Bronchial epithelial cell (primary cell): ENCODE measurements at regions not wholly inside any gene's neighbourhood (a gene's known extent, or its start where the extent isn't known, plus 50 kb on each side); places are given as distances from the start of the nearest gene placed in this dataset.
A peak's percentile ranks its signal among the peaks of the same experiment; 100 is the strongest.
"Not testable (repeated sequence)": the region's sequence is repeated elsewhere in the genome, so short reads cannot be mapped to it uniquely, and the experiment has no call there.

Source experiments
- DNase-seq: peaks from one replicate; pipeline ENCODE4 v3.0.0-alpha.2; 2010; ENCODE audit warnings: low read depth
- FAIRE-seq: peaks from 2 replicates; lab custom pipeline; 2011; peaks lifted over from hg19 to GRCh38; lab: Jason Lieb, UNC
- H3K27me3 ChIP-seq: 2 replicates; pipeline ENCODE4 v1.5.1; 2011; ENCODE audit warnings: low read length; ENCODE audit not compliant: control insufficient read depth, insufficient read depth
- H3K36me3 ChIP-seq: 2 replicates; pipeline ENCODE4 v1.5.1; 2011; ENCODE audit warnings: low read length; ENCODE audit not compliant: control insufficient read depth, insufficient read depth
- H3K4me3 ChIP-seq: 2 replicates; pipeline ENCODE4 v1.5.1; 2011; ENCODE audit warnings: mild to moderate bottlenecking, low read depth, low read length, control low read depth
- TF ChIP-seq, protein P1 (sequence below): IDR thresholded peaks from 2 replicates; pipeline ENCODE4 v1.5.1; 2011; ENCODE audit warnings: mild to moderate bottlenecking, moderate library complexity, low read length, control low read depth, inconsistent platforms; ENCODE audit not compliant: insufficient read depth, severe bottlenecking

DNA sequence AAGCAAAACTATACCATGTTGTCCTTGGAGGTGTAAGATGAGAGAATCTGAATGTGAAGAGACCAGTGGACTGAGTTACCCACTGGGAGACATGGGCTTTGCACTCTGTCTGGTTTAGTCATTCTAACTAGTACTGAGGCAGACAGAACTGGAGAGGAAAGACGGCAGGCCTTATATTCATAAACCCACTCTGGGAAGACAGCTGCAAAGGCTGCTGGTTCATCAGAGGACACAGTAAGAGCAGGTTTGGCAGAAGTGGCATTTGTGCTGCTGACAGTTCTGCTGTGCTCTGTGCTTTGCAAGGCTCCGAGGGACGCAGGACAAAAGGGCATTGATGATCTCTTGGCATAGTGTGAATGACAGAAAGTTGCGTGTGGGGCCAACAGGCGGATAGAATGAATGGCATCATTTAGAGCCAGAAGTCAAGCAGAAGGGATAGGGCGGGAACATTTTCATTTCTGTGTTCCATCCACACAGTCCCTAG lies 142.3 kb upstream of the TENT5A start:
- Histone ChIP-seq H3K4me3 (no peak overlapping the region), H3K36me3 (no peaks in the 10 kb centered on the region), H3K27me3 (peaks cover 2% of the 10 kb centered on the region)
- FAIRE-seq (no peak), DNase-seq (no peak)
- TF ChIP-seq, protein P1, sequence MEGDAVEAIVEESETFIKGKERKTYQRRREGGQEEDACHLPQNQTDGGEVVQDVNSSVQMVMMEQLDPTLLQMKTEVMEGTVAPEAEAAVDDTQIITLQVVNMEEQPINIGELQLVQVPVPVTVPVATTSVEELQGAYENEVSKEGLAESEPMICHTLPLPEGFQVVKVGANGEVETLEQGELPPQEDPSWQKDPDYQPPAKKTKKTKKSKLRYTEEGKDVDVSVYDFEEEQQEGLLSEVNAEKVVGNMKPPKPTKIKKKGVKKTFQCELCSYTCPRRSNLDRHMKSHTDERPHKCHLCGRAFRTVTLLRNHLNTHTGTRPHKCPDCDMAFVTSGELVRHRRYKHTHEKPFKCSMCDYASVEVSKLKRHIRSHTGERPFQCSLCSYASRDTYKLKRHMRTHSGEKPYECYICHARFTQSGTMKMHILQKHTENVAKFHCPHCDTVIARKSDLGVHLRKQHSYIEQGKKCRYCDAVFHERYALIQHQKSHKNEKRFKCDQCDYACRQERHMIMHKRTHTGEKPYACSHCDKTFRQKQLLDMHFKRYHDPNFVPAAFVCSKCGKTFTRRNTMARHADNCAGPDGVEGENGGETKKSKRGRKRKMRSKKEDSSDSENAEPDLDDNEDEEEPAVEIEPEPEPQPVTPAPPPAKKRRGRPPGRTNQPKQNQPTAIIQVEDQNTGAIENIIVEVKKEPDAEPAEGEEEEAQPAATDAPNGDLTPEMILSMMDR: no peak

DNA sequence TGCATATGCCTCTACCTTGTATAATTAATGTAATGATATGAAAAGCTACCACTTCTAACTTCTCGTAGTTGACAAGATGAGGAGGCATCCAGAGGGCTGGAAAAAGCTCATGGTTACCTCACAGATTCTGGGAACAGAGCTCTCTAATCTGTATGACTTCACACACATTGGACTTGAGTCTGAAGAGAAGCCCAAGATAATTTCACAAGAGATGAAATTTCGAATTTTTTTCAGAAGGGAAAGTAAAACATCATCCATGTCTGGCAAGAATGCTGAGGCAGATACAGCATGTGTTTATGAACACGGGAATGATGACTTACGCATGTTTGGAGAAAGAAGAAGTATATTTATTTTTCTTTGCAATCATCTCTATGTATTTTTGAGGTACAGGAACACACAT lies 141.8 kb upstream of the TENT5A start:
- no peak overlapping the region for H3K4me3 ChIP-seq
- FAIRE-seq (no peak), DNase-seq (no peak)
- peaks cover 2% of the 10 kb centered on the region for H3K27me3 ChIP-seq
- no peaks in the 10 kb centered on the region for H3K36me3 ChIP-seq
- TF ChIP-seq, protein P1: no peak

GRCh38 chr6:81892891-81893290 lies 140.4 kb upstream of the TENT5A start:
- Histone ChIP-seq H3K36me3 (no peaks in the 10 kb centered on the region), H3K27me3 (peaks cover 2% of the 10 kb centered on the region), H3K4me3 (no peak overlapping the region)
- TF ChIP-seq, protein P1: no peak
- FAIRE-seq (no peak), DNase-seq (no peak)

- TF ChIP-seq, protein P1: no peak
- peaks cover 2% of the 10 kb centered on the region for H3K27me3 ChIP-seq
- FAIRE-seq: no peak
- no peak for DNase-seq
- H3K36me3 ChIP-seq: no peaks in the 10 kb centered on the region
- no peak overlapping the region for H3K4me3 ChIP-seq
Measured at GRCh38 chr6:81891874-81892273, 139.4 kb upstream of the TENT5A start.

GRCh38 chr6:81890846-81891245 lies 138.4 kb upstream of the TENT5A start:
- DNase-seq (peak; percentile 18), FAIRE-seq (no peak)
- H3K27me3 ChIP-seq: peaks cover 2% of the 10 kb centered on the region
- TF ChIP-seq, protein P1: no peak
- H3K36me3 ChIP-seq: no peaks in the 10 kb centered on the region
- no peak overlapping the region for H3K4me3 ChIP-seq

GRCh38 chr6:81889377-81890053 lies 137.0 kb upstream of the TENT5A start:
- Histone ChIP-seq H3K27me3 (no peaks in the 10 kb centered on the region), H3K4me3 (no peak overlapping the region), H3K36me3 (no peaks in the 10 kb centered on the region)
- TF ChIP-seq, protein P1: no peak
- FAIRE-seq (no peak), DNase-seq (no peak)

DNA sequence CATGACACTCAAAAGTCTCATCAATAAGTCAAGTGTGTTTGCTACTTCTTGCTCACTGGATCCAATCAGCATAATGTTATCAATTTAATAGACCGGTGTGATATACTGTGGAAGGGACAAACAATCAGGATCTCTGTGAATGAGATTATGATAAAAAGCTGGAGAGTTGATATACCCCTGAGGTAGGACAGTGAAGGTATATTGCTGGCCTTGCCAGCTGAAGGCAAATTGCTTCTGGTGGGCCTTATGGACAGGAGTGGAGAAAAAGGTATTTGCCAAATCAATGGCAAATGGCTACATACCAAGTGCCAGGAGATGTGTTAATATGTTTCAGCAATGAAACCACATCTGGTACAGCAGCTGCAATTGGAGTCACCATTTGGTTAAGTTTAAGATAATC lies 134.4 kb upstream of the TENT5A start:
- not testable (repeated sequence) for H3K36me3 ChIP-seq

More for the DNA sequence above, 134.4 kb upstream of the TENT5A start:
- DNase-seq, H3K27me3 ChIP-seq, H3K4me3 ChIP-seq, FAIRE-seq: not testable (repeated sequence)
